ENCODE measurements at regions not wholly inside any gene's neighbourhood (a gene's known extent, or its start where the extent isn't known, plus 50 kb on each side); places are given as distances from the start of the nearest gene placed in this dataset.

GRCh38 chr7:49172639-49173038, 248.3 kb downstream of the CDC14C start:
- TF ChIP-seq CTCF (IDR thresholded peaks at IDR 0.05 in 4 of 5, conservative IDR thresholded peaks at IDR 0.05 in 1 of 5) (no peak), POLR2A (IDR thresholded peaks at IDR 0.05) (no peak)
